ENCODE measurements at regions not wholly inside any gene's neighbourhood (a gene's known extent, or its start where the extent isn't known, plus 50 kb on each side); places are given as distances from the start of the nearest gene placed in this dataset.

DNA sequence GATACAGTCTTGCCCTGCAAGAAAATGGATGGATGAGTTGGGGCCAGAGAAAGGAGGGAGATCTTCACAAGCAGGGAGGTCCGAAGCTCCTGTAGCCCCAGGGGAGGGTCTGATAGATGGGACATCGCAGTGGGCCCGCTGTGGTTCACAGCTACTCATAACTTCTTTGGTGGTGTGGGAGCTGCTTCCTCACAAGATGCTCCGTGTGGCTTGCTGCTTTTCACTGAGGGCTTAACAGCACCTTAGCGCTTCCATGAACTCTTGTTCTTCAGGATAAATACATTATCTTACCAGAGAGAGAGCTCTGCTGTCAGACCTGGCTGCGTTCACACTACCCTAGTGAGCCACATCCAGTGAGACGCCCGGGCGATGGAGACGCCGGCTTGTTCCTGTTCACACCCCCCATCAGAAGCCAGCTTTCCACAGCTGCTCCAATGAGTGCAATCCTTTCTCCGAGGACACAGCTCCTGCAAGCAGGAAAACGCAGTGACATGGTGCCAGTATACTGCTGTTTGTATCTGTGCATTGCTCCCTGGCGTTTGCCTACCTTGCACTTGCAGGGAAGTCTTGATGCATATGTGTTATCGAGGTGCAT, 599.8 kb downstream of the AJAP1 start:
- no peak for DNase-seq (ENCODE audit: extremely low spot score)
- POLR2A ChIA-PET: no interaction called here
- no peak for TF ChIP-seq FOXM1 (IDR thresholded peaks at IDR 0.05; ENCODE audit: borderline replicate concordance)
- no peak for TF ChIP-seq ELF4 (IDR thresholded peaks at IDR 0.05)
- TF ChIP-seq LEF1 (IDR thresholded peaks at IDR 0.05; ENCODE audit: borderline replicate concordance): no peak
- TF ChIP-seq BHLHE40 (IDR thresholded peaks at IDR 0.05; ENCODE audit: borderline replicate concordance): no peak
- no peak for TF ChIP-seq ARNT (IDR thresholded peaks at IDR 0.05)
- no peak for TF ChIP-seq HDGF (IDR thresholded peaks at IDR 0.05; ENCODE audit: borderline replicate concordance)
- TF ChIP-seq L3MBTL2 (conservative IDR thresholded peaks at IDR 0.05): no peak
- TF ChIP-seq NFRKB (IDR thresholded peaks at IDR 0.05): no peak
- TF ChIP-seq CTBP1 (IDR thresholded peaks at IDR 0.05; ENCODE audit: borderline replicate concordance): no peak
- no peak for TF ChIP-seq SUZ12 (IDR thresholded peaks at IDR 0.05)
- CTCF ChIA-PET: no interaction called here

- no peak for TF ChIP-seq FOXM1 (IDR thresholded peaks at IDR 0.05; ENCODE audit: borderline replicate concordance)
- POLR2A ChIA-PET: no interaction called here
- DNase-seq (ENCODE audit: extremely low spot score): no peak
- CTCF ChIA-PET: no interaction called here
Measured at GRCh38 chr1:5253036-5253435, 598.6 kb downstream of the AJAP1 start.

- POLR2A ChIA-PET: no interaction called here
- CTCF ChIA-PET: no interaction called here
- TF ChIP-seq PKNOX1 (IDR thresholded peaks at IDR 0.05) (no peak), ZNF384 (IDR thresholded peaks at IDR 0.05) (no peak), TARDBP (IDR thresholded peaks at IDR 0.05) (no peak), FOXA1 (IDR thresholded peaks at IDR 0.05) (no peak), SP1 (IDR thresholded peaks at IDR 0.05) (no peak), ELF4 (IDR thresholded peaks at IDR 0.05) (no peak), FOXM1 (IDR thresholded peaks at IDR 0.05; ENCODE audit: borderline replicate concordance) (no peak), LEF1 (IDR thresholded peaks at IDR 0.05; ENCODE audit: borderline replicate concordance) (no peak), BHLHE40 (IDR thresholded peaks at IDR 0.05; ENCODE audit: borderline replicate concordance) (no peak), L3MBTL2 (conservative IDR thresholded peaks at IDR 0.05) (no peak), SUZ12 (IDR thresholded peaks at IDR 0.05) (no peak), CTBP1 (IDR thresholded peaks at IDR 0.05; ENCODE audit: borderline replicate concordance) (no peak), FOXK2 (IDR thresholded peaks at IDR 0.05) (no peak)
- DNase-seq (ENCODE audit: extremely low spot score): no peak
Measured at GRCh38 chr1:5250336-5250735, 595.9 kb downstream of the AJAP1 start.

GRCh38 chr1:5245348-5245747, 590.9 kb downstream of the AJAP1 start:
- no peak for TF ChIP-seq LEF1 (IDR thresholded peaks at IDR 0.05; ENCODE audit: borderline replicate concordance)
- TF ChIP-seq ELF4 (IDR thresholded peaks at IDR 0.05): no peak
- TF ChIP-seq ARNT (IDR thresholded peaks at IDR 0.05): no peak
- no peak for TF ChIP-seq FOXK2 (IDR thresholded peaks at IDR 0.05)
- TF ChIP-seq SUZ12 (IDR thresholded peaks at IDR 0.05): no peak
- TF ChIP-seq ZNF384 (IDR thresholded peaks at IDR 0.05): no peak
- no peak for TF ChIP-seq FOXA1 (IDR thresholded peaks at IDR 0.05)
- no peak for TF ChIP-seq FOXM1 (IDR thresholded peaks at IDR 0.05; ENCODE audit: borderline replicate concordance)
- TF ChIP-seq BHLHE40 (IDR thresholded peaks at IDR 0.05; ENCODE audit: borderline replicate concordance): no peak
- TF ChIP-seq HDGF (IDR thresholded peaks at IDR 0.05; ENCODE audit: borderline replicate concordance): no peak
- no peak for TF ChIP-seq SP1 (IDR thresholded peaks at IDR 0.05)
- no peak for TF ChIP-seq PKNOX1 (IDR thresholded peaks at IDR 0.05)
- TF ChIP-seq TARDBP (IDR thresholded peaks at IDR 0.05): no peak
- no peak for TF ChIP-seq CTBP1 (IDR thresholded peaks at IDR 0.05; ENCODE audit: borderline replicate concordance)
- no peak for DNase-seq (ENCODE audit: extremely low spot score)
- ChIA-PET POLR2A (no interaction called here), CTCF (no interaction called here)

- no peak for DNase-seq (ENCODE audit: extremely low spot score)
- ChIA-PET CTCF (no interaction called here), POLR2A (no interaction called here)
- TF ChIP-seq FOXA1 (IDR thresholded peaks at IDR 0.05): no peak
Measured at GRCh38 chr1:5244631-5245285, 590.3 kb downstream of the AJAP1 start.

DNA sequence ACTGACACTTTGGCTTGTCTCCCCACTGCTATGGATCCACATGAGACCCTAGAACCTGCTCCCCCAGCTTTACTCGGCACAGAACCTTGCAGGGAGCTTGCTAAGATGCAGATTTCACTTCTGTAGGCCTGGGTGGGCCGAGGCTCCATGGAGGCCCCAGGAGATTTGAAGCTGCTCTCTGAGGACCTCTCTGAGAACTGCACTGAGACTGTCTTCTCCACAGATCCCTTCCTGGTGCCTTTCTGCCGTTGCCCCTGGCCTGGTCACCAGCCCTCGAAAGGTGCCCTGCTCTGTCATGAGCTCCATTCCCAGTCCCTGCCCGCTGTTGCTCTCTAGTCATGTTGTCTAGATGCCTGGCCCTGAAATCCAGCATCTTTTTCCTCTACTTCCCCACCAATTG, 588.4 kb downstream of the AJAP1 start:
- DNase-seq (ENCODE audit: extremely low spot score): no peak
- ChIA-PET CTCF (no interaction called here), POLR2A (no interaction called here)
- TF ChIP-seq SP1 (IDR thresholded peaks at IDR 0.05) (no peak), SUZ12 (IDR thresholded peaks at IDR 0.05) (no peak), FOXK2 (IDR thresholded peaks at IDR 0.05) (no peak), PKNOX1 (IDR thresholded peaks at IDR 0.05) (no peak), ARNT (IDR thresholded peaks at IDR 0.05) (no peak), NFRKB (IDR thresholded peaks at IDR 0.05) (no peak)

DNA sequence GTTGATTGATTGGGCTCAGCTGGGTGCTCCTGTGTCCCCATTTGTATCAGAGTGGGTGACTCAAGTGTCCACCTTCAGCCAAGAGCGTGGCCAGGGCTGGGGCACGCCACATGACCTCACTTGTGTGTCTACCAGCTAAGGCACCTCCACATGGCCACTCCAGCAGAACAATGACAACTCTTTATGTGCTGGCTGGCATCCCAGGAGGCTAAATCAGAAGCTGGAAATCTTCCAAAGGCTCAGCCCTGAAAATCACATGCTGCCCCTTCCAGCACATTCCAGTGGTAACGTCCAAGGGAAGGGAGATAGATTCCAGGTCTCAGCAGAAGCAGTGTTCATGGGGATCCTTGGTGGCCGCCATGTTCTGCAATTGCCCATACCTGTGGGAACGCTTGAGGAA, 585.5 kb downstream of the AJAP1 start:
- CTCF ChIA-PET: no interaction called here
- DNase-seq (ENCODE audit: extremely low spot score): no peak
- POLR2A ChIA-PET: no interaction called here
- TF ChIP-seq NFRKB (IDR thresholded peaks at IDR 0.05) (no peak), FOXM1 (IDR thresholded peaks at IDR 0.05; ENCODE audit: borderline replicate concordance) (no peak), L3MBTL2 (conservative IDR thresholded peaks at IDR 0.05) (no peak), SP1 (IDR thresholded peaks at IDR 0.05) (no peak), CTBP1 (IDR thresholded peaks at IDR 0.05; ENCODE audit: borderline replicate concordance) (no peak), FOXK2 (IDR thresholded peaks at IDR 0.05) (no peak), FOXA1 (IDR thresholded peaks at IDR 0.05) (no peak), TARDBP (IDR thresholded peaks at IDR 0.05) (no peak), PKNOX1 (IDR thresholded peaks at IDR 0.05) (no peak), SUZ12 (IDR thresholded peaks at IDR 0.05) (no peak), HDGF (IDR thresholded peaks at IDR 0.05; ENCODE audit: borderline replicate concordance) (no peak), ARNT (IDR thresholded peaks at IDR 0.05) (no peak), ELF4 (IDR thresholded peaks at IDR 0.05) (no peak)

Data from HEK293T (cell line).